ENCODE measurements at regions not wholly inside any gene's neighbourhood (a gene's known extent, or its start where the extent isn't known, plus 50 kb on each side); places are given as distances from the start of the nearest gene placed in this dataset.

DNA sequence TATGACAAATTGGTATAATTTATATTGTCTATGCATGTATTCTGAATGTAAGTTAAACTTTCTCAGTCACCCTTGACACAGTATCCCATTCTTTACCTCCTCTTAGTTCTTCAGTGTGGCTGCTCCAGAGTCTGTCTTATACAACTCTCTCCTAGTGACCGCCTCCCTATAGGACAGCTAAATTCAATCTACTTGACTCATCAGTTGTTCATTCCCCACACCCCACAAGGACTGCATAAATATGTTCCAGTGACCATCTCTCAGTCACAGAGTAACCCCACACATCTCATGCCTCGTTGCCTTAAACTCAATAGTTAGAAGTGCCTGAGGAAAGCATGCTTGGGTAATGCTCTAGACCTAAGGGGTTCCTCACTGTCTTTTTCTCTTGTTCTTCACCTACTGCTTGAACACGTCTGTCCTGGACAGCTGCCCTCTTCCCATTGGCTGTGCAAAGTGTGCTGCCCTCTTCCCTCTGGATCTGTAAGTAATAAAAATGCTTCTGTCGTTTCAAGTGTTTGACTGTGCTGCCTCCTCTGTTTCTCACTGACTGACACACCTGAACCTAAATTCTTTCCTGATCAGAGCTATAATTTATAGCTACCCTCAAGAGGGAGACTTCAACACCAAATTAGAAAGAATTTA is 494.6 kb upstream of the GRM3 start:
- TF ChIP-seq, protein P1, sequence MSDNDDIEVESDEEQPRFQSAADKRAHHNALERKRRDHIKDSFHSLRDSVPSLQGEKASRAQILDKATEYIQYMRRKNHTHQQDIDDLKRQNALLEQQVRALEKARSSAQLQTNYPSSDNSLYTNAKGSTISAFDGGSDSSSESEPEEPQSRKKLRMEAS (IDR thresholded peaks at IDR 0.05; ENCODE audit: low read depth, low read length), result no peak
- TF ChIP-seq, protein P2, sequence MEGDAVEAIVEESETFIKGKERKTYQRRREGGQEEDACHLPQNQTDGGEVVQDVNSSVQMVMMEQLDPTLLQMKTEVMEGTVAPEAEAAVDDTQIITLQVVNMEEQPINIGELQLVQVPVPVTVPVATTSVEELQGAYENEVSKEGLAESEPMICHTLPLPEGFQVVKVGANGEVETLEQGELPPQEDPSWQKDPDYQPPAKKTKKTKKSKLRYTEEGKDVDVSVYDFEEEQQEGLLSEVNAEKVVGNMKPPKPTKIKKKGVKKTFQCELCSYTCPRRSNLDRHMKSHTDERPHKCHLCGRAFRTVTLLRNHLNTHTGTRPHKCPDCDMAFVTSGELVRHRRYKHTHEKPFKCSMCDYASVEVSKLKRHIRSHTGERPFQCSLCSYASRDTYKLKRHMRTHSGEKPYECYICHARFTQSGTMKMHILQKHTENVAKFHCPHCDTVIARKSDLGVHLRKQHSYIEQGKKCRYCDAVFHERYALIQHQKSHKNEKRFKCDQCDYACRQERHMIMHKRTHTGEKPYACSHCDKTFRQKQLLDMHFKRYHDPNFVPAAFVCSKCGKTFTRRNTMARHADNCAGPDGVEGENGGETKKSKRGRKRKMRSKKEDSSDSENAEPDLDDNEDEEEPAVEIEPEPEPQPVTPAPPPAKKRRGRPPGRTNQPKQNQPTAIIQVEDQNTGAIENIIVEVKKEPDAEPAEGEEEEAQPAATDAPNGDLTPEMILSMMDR (IDR thresholded peaks at IDR 0.05; ENCODE audit: low read depth, low read length), result no peak
- TF ChIP-seq MYC (IDR thresholded peaks at IDR 0.05; ENCODE audit: low read depth, low read length), result no peak
- TF ChIP-seq POLR2A (IDR thresholded peaks at IDR 0.05; ENCODE audit: extremely low read depth, insufficient read length), result no peak
- no peak for DNase-seq (ENCODE audit: low read depth)

DNA sequence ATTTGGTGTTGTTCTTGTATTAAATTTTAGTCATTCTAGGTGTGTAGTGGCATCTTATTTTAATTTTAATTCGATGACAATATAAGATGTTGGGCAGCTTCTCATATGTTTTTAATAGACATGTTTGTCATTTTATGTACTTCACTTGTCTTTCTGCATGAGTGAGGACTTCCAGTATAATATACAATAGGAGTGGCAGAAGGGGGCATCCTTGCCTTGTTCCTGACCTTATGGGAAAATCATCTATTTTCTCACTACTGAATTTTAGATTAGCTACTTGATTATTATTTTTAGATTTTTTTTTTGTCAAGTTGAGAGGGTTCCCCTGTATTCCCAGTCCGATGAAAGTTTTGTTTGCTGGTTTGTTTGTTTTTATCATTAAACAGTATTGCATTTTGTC is 495.2 kb upstream of the GRM3 start:
- DNase-seq (ENCODE audit: low read depth), result no peak
- no peak for TF ChIP-seq POLR2A (IDR thresholded peaks at IDR 0.05; ENCODE audit: extremely low read depth, insufficient read length)
- no peak for TF ChIP-seq MYC (IDR thresholded peaks at IDR 0.05; ENCODE audit: low read depth, low read length)
- TF ChIP-seq, protein P1 (IDR thresholded peaks at IDR 0.05; ENCODE audit: low read depth, low read length), result no peak
- TF ChIP-seq, protein P2 (IDR thresholded peaks at IDR 0.05; ENCODE audit: low read depth, low read length), result no peak
- H3K4me3 ChIP-seq (ENCODE audit: low read depth, low read length), result no peak overlapping the region

More for the DNA sequence above, 494.6 kb upstream of the GRM3 start:
- H3K4me3 ChIP-seq (ENCODE audit: low read depth, low read length), result no peak overlapping the region

DNA sequence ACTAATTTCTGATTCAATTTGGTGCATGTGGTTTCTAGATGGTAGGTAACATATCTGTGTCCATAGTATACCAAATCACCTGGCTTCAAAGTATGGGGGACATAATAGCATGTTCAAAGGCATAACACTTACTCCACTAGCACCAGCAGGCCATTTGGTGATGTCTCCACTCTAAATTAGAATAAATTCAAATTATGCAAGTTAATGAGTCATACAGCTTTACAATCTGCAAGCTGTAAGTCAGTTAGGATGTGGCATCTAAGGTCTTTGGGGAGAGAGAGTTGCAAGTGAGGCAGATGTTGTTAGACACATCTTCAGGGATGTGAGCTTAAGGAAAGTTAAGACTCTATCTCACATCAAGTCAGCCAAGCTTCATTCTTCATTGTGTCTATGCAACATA is 506.4 kb upstream of the GRM3 start:
- H3K4me3 ChIP-seq (ENCODE audit: low read depth, low read length), result no peak overlapping the region
- TF ChIP-seq, protein P2 (IDR thresholded peaks at IDR 0.05; ENCODE audit: low read depth, low read length), result no peak
- TF ChIP-seq MYC (IDR thresholded peaks at IDR 0.05; ENCODE audit: low read depth, low read length), result no peak
- TF ChIP-seq, protein P1 (IDR thresholded peaks at IDR 0.05; ENCODE audit: low read depth, low read length), result no peak
- no peak for TF ChIP-seq POLR2A (IDR thresholded peaks at IDR 0.05; ENCODE audit: extremely low read depth, insufficient read length)
- DNase-seq (ENCODE audit: low read depth), result peak; percentile 15

DNA sequence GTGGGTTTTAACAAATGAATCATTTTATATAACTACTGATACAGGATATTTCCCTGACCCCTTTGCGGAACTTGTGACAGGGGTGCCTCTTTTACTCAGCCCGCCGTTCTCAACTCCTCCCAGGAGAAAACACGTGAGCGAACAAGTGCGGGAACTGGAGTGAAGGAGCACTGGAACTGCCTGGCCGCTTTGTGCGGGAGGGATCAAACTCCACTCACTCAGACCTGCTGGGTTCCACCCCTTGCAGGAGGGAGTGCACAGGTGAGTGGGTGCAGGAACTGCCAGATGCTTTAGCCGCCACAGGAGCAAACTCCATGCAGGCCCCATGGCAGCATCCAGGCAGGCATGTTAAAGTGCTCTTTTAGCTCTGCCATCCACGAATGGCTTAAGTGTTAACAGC is 513.4 kb upstream of the GRM3 start:
- no peak for DNase-seq (ENCODE audit: low read depth)
- no peak overlapping the region for H3K4me3 ChIP-seq (ENCODE audit: low read depth, low read length)
- TF ChIP-seq, protein P1 (IDR thresholded peaks at IDR 0.05; ENCODE audit: low read depth, low read length), result no peak
- TF ChIP-seq, protein P2 (IDR thresholded peaks at IDR 0.05; ENCODE audit: low read depth, low read length), result no peak
- TF ChIP-seq MYC (IDR thresholded peaks at IDR 0.05; ENCODE audit: low read depth, low read length) (no peak), POLR2A (IDR thresholded peaks at IDR 0.05; ENCODE audit: extremely low read depth, insufficient read length) (no peak)

DNA sequence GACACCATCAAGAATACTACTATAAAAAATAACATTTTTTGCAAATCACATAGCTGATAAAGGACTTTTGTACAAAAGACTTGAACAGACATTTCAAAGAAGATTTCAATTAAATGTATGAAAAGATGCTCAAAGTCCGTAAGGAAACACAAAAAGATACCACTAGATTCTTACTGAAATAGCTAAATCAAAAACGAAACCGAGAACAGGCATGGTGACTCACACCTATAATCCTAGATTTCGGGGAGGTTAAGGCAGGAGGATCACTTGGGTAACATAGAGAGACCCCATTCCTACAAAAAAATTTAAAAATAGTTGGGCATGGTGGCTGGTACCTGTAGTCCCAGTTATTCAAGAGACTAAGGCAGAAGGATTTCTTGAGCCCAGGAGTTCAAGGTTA is 520.2 kb upstream of the GRM3 start:
- no peak overlapping the region for H3K4me3 ChIP-seq (ENCODE audit: low read depth, low read length)
- TF ChIP-seq, protein P2 (IDR thresholded peaks at IDR 0.05; ENCODE audit: low read depth, low read length), result no peak
- TF ChIP-seq MYC (IDR thresholded peaks at IDR 0.05; ENCODE audit: low read depth, low read length) (no peak), POLR2A (IDR thresholded peaks at IDR 0.05; ENCODE audit: extremely low read depth, insufficient read length) (no peak)
- TF ChIP-seq, protein P1 (IDR thresholded peaks at IDR 0.05; ENCODE audit: low read depth, low read length), result no peak

More for the DNA sequence above, 520.2 kb upstream of the GRM3 start:
- no peak for DNase-seq (ENCODE audit: low read depth)

Measured in NB4 (cell line).